Upper lobe of left lung (tissue), 4 donors: ENCODE measurements at regions not wholly inside any gene's neighbourhood (a gene's known extent, or its start where the extent isn't known, plus 50 kb on each side); places are given as distances from the start of the nearest gene placed in this dataset.

Source experiments
- EP300 ChIP-seq, 4 donors: sonication (generic); formaldehyde crosslinking; IDR thresholded peaks; one replicate each; pipeline ENCODE4 v1.5.1; 2017; ENCODE audit warnings: antibody characterized with exemption in 4 of 4, control low read depth in 2 of 4
- POLR2AphosphoS5 ChIP-seq, 2 donors: sonication (generic); formaldehyde crosslinking; IDR thresholded peaks; one replicate each; pipeline ENCODE4 v1.5.1; 2017; ENCODE audit warnings: antibody characterized with exemption in 2 of 2
- TF ChIP-seq, protein P1 (sequence below), 6 experiments: fragments of 450-650 bp in 4 of 6; fragments of 200-600 bp in 2 of 6; sonication (generic) in 2 of 6; IDR thresholded peaks; one replicate each; pipeline ENCODE4 v1.5.1; 2016 to 2019; ENCODE audit warnings: antibody characterized with exemption in 6 of 6

GRCh38 chr1:5403935-5404334, 588.3 kb downstream of the NPHP4 start:
- TF ChIP-seq, protein P1, sequence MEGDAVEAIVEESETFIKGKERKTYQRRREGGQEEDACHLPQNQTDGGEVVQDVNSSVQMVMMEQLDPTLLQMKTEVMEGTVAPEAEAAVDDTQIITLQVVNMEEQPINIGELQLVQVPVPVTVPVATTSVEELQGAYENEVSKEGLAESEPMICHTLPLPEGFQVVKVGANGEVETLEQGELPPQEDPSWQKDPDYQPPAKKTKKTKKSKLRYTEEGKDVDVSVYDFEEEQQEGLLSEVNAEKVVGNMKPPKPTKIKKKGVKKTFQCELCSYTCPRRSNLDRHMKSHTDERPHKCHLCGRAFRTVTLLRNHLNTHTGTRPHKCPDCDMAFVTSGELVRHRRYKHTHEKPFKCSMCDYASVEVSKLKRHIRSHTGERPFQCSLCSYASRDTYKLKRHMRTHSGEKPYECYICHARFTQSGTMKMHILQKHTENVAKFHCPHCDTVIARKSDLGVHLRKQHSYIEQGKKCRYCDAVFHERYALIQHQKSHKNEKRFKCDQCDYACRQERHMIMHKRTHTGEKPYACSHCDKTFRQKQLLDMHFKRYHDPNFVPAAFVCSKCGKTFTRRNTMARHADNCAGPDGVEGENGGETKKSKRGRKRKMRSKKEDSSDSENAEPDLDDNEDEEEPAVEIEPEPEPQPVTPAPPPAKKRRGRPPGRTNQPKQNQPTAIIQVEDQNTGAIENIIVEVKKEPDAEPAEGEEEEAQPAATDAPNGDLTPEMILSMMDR (IDR thresholded peaks at IDR 0.05) = no peak
- TF ChIP-seq POLR2AphosphoS5 (IDR thresholded peaks at IDR 0.05) (no peak), EP300 (IDR thresholded peaks at IDR 0.05) (no peak)
